ENCODE measurements at regions not wholly inside any gene's neighbourhood (a gene's known extent, or its start where the extent isn't known, plus 50 kb on each side); places are given as distances from the start of the nearest gene placed in this dataset.

GRCh38 chr14:32011225-32011624 lies 65.9 kb upstream of the ARHGAP5 start:
- H3K4me3 ChIP-seq (ENCODE audit: low read depth, low read length), result no peak overlapping the region
- DNase-seq (ENCODE audit: low read depth), result no peak
- no peak for TF ChIP-seq CTCF (IDR thresholded peaks at IDR 0.05; ENCODE audit: low read depth, low read length, missing control alignments)

DNA sequence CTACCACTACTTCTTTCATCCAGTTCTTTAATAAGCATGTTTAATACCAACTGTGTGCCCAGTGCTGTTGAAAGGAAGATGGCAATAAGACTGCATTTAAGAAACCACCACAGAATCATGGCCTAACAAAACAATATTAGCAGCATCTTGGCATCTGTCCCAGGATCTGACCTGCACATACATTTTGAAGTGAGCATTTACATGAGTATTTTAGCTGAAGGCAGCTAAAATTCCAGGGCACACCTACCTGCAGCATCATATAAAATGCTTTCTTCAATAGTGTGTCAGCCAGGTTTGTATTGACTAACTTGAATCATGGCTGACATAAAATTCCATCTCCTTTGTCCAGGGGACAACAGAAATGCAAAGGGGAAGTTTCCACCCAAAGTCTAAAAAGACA lies 65.0 kb upstream of the ARHGAP5 start:
- no peak for TF ChIP-seq CTCF (IDR thresholded peaks at IDR 0.05; ENCODE audit: low read depth, low read length, missing control alignments)
- no peak for DNase-seq (ENCODE audit: low read depth)
- H3K4me3 ChIP-seq (ENCODE audit: low read depth, low read length), result no peak overlapping the region

DNA sequence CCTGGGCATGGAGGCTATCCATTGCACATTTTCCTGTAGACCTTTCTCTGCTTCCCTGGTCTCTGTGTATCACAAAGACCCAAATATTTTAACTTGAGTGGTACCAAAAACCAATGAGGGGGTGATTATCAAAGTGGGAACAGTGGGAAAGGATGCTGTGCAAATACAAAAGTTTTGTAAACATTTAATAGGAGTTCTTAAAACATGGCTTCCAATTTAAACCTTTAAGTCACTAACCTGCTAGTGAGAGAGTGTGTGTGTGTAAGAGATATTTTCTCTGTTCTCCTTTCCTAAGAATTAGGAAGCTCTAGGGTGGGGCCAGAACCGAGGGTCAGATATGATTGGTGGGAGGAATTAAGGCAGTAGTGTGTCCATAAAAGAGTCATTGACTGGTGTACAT lies 64.5 kb upstream of the ARHGAP5 start:
- H3K4me3 ChIP-seq (ENCODE audit: low read depth, low read length), result no peak overlapping the region
- TF ChIP-seq CTCF (IDR thresholded peaks at IDR 0.05; ENCODE audit: low read depth, low read length, missing control alignments), result no peak
- no peak for DNase-seq (ENCODE audit: low read depth)

DNA sequence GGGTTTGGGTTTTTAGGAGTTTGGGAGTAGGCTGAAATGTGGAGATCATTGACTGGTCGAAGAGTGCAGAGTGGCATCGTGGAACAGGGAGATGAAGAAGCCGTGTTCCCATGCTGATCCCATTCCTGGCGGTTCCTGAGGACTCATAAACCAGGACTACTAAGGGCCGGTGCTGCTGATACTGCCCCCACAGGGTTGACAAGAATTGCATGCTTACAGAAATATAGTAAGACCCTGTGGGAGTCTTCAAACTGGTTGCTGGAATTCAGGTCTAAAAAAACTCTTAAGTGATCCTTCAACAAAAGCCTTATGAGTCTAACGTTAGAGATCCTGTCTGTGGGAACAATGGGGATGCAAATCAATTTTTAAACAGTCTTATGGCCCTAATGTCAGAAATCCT lies 64.0 kb upstream of the ARHGAP5 start:
- no peak for DNase-seq (ENCODE audit: low read depth)
- H3K4me3 ChIP-seq (ENCODE audit: low read depth, low read length), result no peak overlapping the region
- peak; percentile 18 for TF ChIP-seq CTCF (IDR thresholded peaks at IDR 0.05; ENCODE audit: low read depth, low read length, missing control alignments)

DNA sequence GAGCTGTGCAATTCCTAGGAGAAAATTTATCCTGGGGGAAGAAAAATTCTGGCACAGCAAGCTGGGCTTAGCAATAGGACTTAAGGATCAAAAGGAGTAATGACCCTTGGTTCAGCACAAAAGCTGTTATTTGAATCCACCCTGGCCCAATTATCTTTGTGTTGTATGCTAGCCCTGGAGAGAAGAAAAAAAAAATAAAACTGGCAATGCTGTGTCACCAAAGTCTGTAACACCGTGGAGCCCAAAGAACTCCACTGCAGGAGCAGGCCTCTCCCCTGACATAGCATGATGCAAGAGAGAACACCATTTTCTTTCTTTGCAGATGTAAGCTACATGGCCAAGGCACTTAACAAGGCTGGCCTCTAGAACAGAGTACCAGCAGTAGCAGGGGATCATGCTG lies 63.0 kb upstream of the ARHGAP5 start:
- H3K4me3 ChIP-seq (ENCODE audit: low read depth, low read length), result no peak overlapping the region
- no peak for DNase-seq (ENCODE audit: low read depth)
- no peak for TF ChIP-seq CTCF (IDR thresholded peaks at IDR 0.05; ENCODE audit: low read depth, low read length, missing control alignments)

- no peak for DNase-seq (ENCODE audit: low read depth)
- TF ChIP-seq CTCF (IDR thresholded peaks at IDR 0.05; ENCODE audit: low read depth, low read length, missing control alignments), result no peak
- no peak overlapping the region for H3K4me3 ChIP-seq (ENCODE audit: low read depth, low read length)
These were observed 62.6 kb upstream of the ARHGAP5 start for GRCh38 chr14:32014498-32014897.

DNA sequence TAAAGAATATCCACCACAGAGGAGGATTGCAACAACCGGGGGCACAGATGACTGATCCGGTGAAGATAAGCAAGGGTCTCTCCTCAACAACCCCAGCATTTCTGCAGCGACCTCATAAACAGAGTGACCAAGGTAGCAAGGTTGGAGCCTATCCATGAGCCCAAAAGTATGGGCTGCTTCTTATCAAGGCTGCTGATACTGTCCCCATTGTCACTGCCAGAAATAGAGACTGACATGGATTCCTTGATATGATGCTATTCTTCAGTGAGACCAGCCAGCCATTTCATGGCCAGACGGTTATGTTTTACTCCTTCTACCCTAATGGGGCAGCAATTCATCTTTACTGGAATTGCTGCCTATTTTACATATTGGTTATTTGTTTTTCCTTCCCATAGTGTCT lies 61.9 kb upstream of the ARHGAP5 start:
- no peak for DNase-seq (ENCODE audit: low read depth)
- no peak overlapping the region for H3K4me3 ChIP-seq (ENCODE audit: low read depth, low read length)
- TF ChIP-seq CTCF (IDR thresholded peaks at IDR 0.05; ENCODE audit: low read depth, low read length, missing control alignments), result no peak
